H9 (cell line): ENCODE measurements at regions not wholly inside any gene's neighbourhood (a gene's known extent, or its start where the extent isn't known, plus 50 kb on each side); places are given as distances from the start of the nearest gene placed in this dataset.

ENCODE experiments used
- DNase-seq: peaks from one replicate; pipeline ENCODE4 v3.0.0-alpha.2; 2017
- H2AFZ ChIP-seq: one replicate; pipeline ENCODE4 v1.6.1; 2013; ENCODE audit warnings: mild to moderate bottlenecking, low read length, control low read depth, moderate library complexity
- H2AK5ac ChIP-seq: 2 replicates; pipeline ENCODE4 v1.6.1; 2013; ENCODE audit warnings: low read length, control low read depth, mixed read lengths; ENCODE audit not compliant: insufficient read length
- H2BK120ac ChIP-seq: one replicate; pipeline ENCODE4 v1.6.1; 2013; ENCODE audit warnings: low read depth, mild to moderate bottlenecking, low read length, control low read depth, inconsistent platforms; ENCODE audit not compliant: poor library complexity, severe bottlenecking
- H2BK12ac ChIP-seq: 2 replicates; pipeline ENCODE4 v1.6.1; 2013; ENCODE audit warnings: low read length, control low read depth, mixed read lengths, low read depth; ENCODE audit not compliant: insufficient read length
- H2BK15ac ChIP-seq: 2 replicates; pipeline ENCODE4 v1.6.1; 2013; ENCODE audit warnings: low read depth, low read length, control low read depth
- H2BK20ac ChIP-seq: one replicate; pipeline ENCODE4 v1.6.1; 2013; ENCODE audit warnings: low read depth, mild to moderate bottlenecking, low read length, control low read depth, inconsistent platforms; ENCODE audit not compliant: poor library complexity, severe bottlenecking
- H2BK5ac ChIP-seq: 2 replicates; pipeline ENCODE4 v1.6.1; 2013; ENCODE audit warnings: low read length, control low read depth, mixed read lengths; ENCODE audit not compliant: insufficient read length
- H3K14ac ChIP-seq: 2 replicates; pipeline ENCODE4 v1.6.1; 2013; ENCODE audit warnings: low read length, control low read depth; ENCODE audit not compliant: insufficient read depth
- H3K18ac ChIP-seq: 2 replicates; pipeline ENCODE4 v1.6.1; 2013; ENCODE audit warnings: low read depth, mild to moderate bottlenecking, mixed read lengths, low read length, control low read depth; ENCODE audit not compliant: insufficient read length
- H3K23ac ChIP-seq: 2 replicates; pipeline ENCODE4 v1.6.1; 2013; ENCODE audit warnings: low read length, control low read depth, mixed read lengths, low read depth; ENCODE audit not compliant: insufficient read length
- H3K23me2 ChIP-seq: 2 replicates; pipeline ENCODE4 v1.6.1; 2013; ENCODE audit warnings: low read depth, mild to moderate bottlenecking, mixed read lengths, low read length, control low read depth; ENCODE audit not compliant: insufficient read length, poor library complexity, severe bottlenecking
- H3K27ac ChIP-seq: 2 replicates; pipeline ENCODE4 v1.5.1; 2013; ENCODE audit warnings: low read length, control low read depth, mixed read lengths, low read depth; ENCODE audit not compliant: insufficient read length
- H3K27me3 ChIP-seq: 2 replicates; pipeline ENCODE4 v1.6.1; 2013; ENCODE audit warnings: low read length, control low read depth, inconsistent platforms; ENCODE audit not compliant: insufficient read depth
- H3K4ac ChIP-seq: 2 replicates; pipeline ENCODE4 v1.6.1; 2013; ENCODE audit warnings: low read depth, mild to moderate bottlenecking, control low read depth, inconsistent platforms, low read length, moderate library complexity
- H3K4me1 ChIP-seq: 2 replicates; pipeline ENCODE4 v1.6.1; 2013; ENCODE audit warnings: low read length, control low read depth, inconsistent platforms; ENCODE audit not compliant: insufficient read depth
- H3K4me2 ChIP-seq: 2 replicates; pipeline ENCODE4 v1.6.1; 2013; ENCODE audit warnings: low read length, control low read depth, mixed read lengths; ENCODE audit not compliant: insufficient read length, insufficient read depth
- H3K56ac ChIP-seq: 2 replicates; pipeline ENCODE4 v1.6.1; 2013; ENCODE audit warnings: low read depth, mild to moderate bottlenecking, mixed read lengths, low read length, control low read depth; ENCODE audit not compliant: insufficient read length
- H3K79me1 ChIP-seq: 2 replicates; pipeline ENCODE4 v1.6.1; 2013; ENCODE audit warnings: low read depth, mild to moderate bottlenecking, moderate library complexity, low read length, control low read depth, inconsistent platforms; ENCODE audit not compliant: insufficient read depth, poor library complexity, severe bottlenecking
- H3K79me2 ChIP-seq: 2 replicates; pipeline ENCODE4 v1.6.1; 2013; ENCODE audit warnings: low read length, control low read depth, inconsistent platforms; ENCODE audit not compliant: insufficient read depth
- H3K9ac ChIP-seq: 2 replicates; pipeline ENCODE4 v1.6.1; 2013; ENCODE audit warnings: low read length, control low read depth, mixed read lengths; ENCODE audit not compliant: insufficient read length; ENCODE audit errors: extremely low read depth
- H3K9me3 ChIP-seq: one replicate; pipeline ENCODE4 v1.6.1; 2013; ENCODE audit warnings: low read depth, low read length, inconsistent platforms; ENCODE audit not compliant: control insufficient read depth
- H3T11ph ChIP-seq: one replicate; pipeline ENCODE4 v1.6.1; 2013; ENCODE audit warnings: mild to moderate bottlenecking, low read length, control low read depth, inconsistent platforms
- H4K20me1 ChIP-seq: one replicate; pipeline ENCODE4 v1.6.1; 2013; ENCODE audit not compliant: control insufficient read depth, insufficient read length, insufficient read depth
- H4K5ac ChIP-seq: 2 replicates; pipeline ENCODE4 v1.6.1; 2013; ENCODE audit warnings: low read depth, mild to moderate bottlenecking, mixed read lengths, low read length, control low read depth; ENCODE audit not compliant: insufficient read length
- H4K8ac ChIP-seq: replicated peaks from 2 replicates; pipeline ENCODE4 v1.6.1; 2013; ENCODE audit warnings: low read length, control low read depth, mixed read lengths, low read depth; ENCODE audit not compliant: insufficient read length
- H4K91ac ChIP-seq: 2 replicates; pipeline ENCODE4 v1.6.1; 2013; ENCODE audit warnings: low read depth, mild to moderate bottlenecking, moderate library complexity, mixed read lengths, low read length, control low read depth; ENCODE audit not compliant: insufficient read length
- H3K27ac Mint-ChIP-seq, 3 experiments: 2 replicates in 2 of 3; 3 replicates in 1 of 3; pipeline ENCODE4 v1.8.0; 2020 to 2021; ENCODE audit warnings: mixed read lengths in 3 of 3, mild to moderate bottlenecking in 1 of 3, moderate library complexity in 1 of 3
- H3K27me3 Mint-ChIP-seq: 2 replicates; pipeline ENCODE4 v1.8.0; 2021; ENCODE audit warnings: low read depth, mild to moderate bottlenecking, moderate library complexity, mixed read lengths
- H3K36me3 Mint-ChIP-seq, 3 experiments: 2 replicates in 2 of 3; 3 replicates in 1 of 3; pipeline ENCODE4 v1.8.0; 2020 to 2021; ENCODE audit warnings: low read depth in 3 of 3, mixed read lengths in 3 of 3; ENCODE audit not compliant: insufficient read depth in 1 of 3
- H3K4me1 Mint-ChIP-seq, 2 experiments: 2 replicates each; pipeline ENCODE4 v1.8.0; 2020; ENCODE audit warnings: mixed read lengths in 2 of 2
- H3K4me3 Mint-ChIP-seq, 2 experiments: 2 replicates in 1 of 2; 3 replicates in 1 of 2; pipeline ENCODE4 v1.8.0; 2020 to 2021; ENCODE audit warnings: mild to moderate bottlenecking in 2 of 2, mixed read lengths in 2 of 2, moderate library complexity in 1 of 2
- H3K9me3 Mint-ChIP-seq, 2 experiments: 2 replicates in 1 of 2; 3 replicates in 1 of 2; pipeline ENCODE4 v1.8.0; 2020; ENCODE audit warnings: mild to moderate bottlenecking in 2 of 2, mixed read lengths in 2 of 2, moderate library complexity in 1 of 2
- TF ChIP-seq, protein P1 (sequence below): fragments of 200-600 bp; sonication (generic); conservative IDR thresholded peaks from 3 replicates; pipeline ENCODE4 v1.8.0; 2021; ENCODE audit warnings: antibody characterized with exemption, mild to moderate bottlenecking

DNA sequence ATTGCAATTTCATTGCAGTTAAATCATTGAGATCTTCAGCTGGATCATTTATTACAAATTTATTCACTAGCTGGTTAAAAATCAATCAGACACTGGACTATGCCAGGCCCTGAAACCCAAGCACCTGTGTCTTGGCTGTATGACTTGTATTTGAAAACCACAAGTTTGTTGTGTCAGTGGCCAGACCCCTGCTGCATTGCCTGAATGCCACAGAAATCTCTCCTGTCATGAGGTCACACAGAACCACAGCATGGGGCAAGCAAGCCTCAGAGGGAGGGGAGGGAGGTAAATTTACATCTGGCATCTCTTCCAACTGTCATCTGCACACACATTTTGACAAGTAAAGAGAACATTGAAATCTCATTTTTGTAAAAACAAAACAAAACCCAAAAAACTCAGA is 90.0 kb downstream of the ARRDC3 start:
- no peak overlapping the region for H3K18ac ChIP-seq
- no peak overlapping the region for H3K14ac ChIP-seq
- H3K23ac ChIP-seq, result no peak overlapping the region
- H4K91ac ChIP-seq, result no peak overlapping the region
- no peaks in the 10 kb centered on the region; the same call in 1 of the 2 replicates for H3K4me1 ChIP-seq
- no peak overlapping the region for H3K4ac ChIP-seq
- H3K4me2 ChIP-seq, result no peak overlapping the region
- no peak overlapping the region for H2BK120ac ChIP-seq
- H2AFZ ChIP-seq, result no peak overlapping the region
- H3K56ac ChIP-seq, result no peak overlapping the region
- H3K79me2 ChIP-seq, result no peaks in the 10 kb centered on the region
- H4K20me1 ChIP-seq, result no peaks in the 10 kb centered on the region
- H3K4me3 Mint-ChIP-seq, result no peak overlapping the region
- no peak overlapping the region for H2BK5ac ChIP-seq
- no peak overlapping the region for H2BK15ac ChIP-seq
- H3T11ph ChIP-seq, result no peak overlapping the region
- H3K4me1 Mint-ChIP-seq, result peaks cover 23 to 28% of the 10 kb centered on the region in 2 experiments
- H2BK20ac ChIP-seq, result no peak overlapping the region
- no peaks in the 10 kb centered on the region for H3K27me3 ChIP-seq
- no peaks in the 10 kb centered on the region for H3K9me3 Mint-ChIP-seq
- H3K27ac Mint-ChIP-seq, result peak overlapping the region; percentile 27 to 85 (median 40); a peak in 3 of 7 replicates
- H3K23me2 ChIP-seq, result no peaks in the 10 kb centered on the region
- no peak overlapping the region for H4K5ac ChIP-seq
- no peak overlapping the region for H2AK5ac ChIP-seq
- no peak overlapping the region for H4K8ac ChIP-seq
- DNase-seq, result peak; percentile 56
- no peaks in the 10 kb centered on the region for H3K36me3 Mint-ChIP-seq
- H3K27me3 Mint-ChIP-seq, result no peaks in the 10 kb centered on the region
- H3K9me3 ChIP-seq, result no peaks in the 10 kb centered on the region
- no peak overlapping the region for H3K27ac ChIP-seq
- no peak overlapping the region for H3K9ac ChIP-seq
- TF ChIP-seq, protein P1, sequence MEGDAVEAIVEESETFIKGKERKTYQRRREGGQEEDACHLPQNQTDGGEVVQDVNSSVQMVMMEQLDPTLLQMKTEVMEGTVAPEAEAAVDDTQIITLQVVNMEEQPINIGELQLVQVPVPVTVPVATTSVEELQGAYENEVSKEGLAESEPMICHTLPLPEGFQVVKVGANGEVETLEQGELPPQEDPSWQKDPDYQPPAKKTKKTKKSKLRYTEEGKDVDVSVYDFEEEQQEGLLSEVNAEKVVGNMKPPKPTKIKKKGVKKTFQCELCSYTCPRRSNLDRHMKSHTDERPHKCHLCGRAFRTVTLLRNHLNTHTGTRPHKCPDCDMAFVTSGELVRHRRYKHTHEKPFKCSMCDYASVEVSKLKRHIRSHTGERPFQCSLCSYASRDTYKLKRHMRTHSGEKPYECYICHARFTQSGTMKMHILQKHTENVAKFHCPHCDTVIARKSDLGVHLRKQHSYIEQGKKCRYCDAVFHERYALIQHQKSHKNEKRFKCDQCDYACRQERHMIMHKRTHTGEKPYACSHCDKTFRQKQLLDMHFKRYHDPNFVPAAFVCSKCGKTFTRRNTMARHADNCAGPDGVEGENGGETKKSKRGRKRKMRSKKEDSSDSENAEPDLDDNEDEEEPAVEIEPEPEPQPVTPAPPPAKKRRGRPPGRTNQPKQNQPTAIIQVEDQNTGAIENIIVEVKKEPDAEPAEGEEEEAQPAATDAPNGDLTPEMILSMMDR, result no peak
- no peak overlapping the region for H2BK12ac ChIP-seq
- H3K79me1 ChIP-seq, result no peaks in the 10 kb centered on the region
